GM19467 (cell line): ENCODE measurements at regions not wholly inside any gene's neighbourhood (a gene's known extent, or its start where the extent isn't known, plus 50 kb on each side); places are given as distances from the start of the nearest gene placed in this dataset.
"Not testable (repeated sequence)": the region's sequence is repeated elsewhere in the genome, so short reads cannot be mapped to it uniquely, and the experiment has no call there.

Experiments used
- ATAC-seq: cut with Tn5 transposase; IDR thresholded peaks from one replicate; pipeline ENCODE4 v1.9.1; 2021; ENCODE audit warnings: mild to moderate bottlenecking, moderate library complexity; ENCODE audit not compliant: unreplicated experiment

GRCh38 chr5:85533341-85534047, 1084.2 kb upstream of the COX7C start:
- ATAC-seq: no peak

- ATAC-seq: no peak
These were observed 1079.4 kb upstream of the COX7C start for GRCh38 chr5:85538362-85538761.

GRCh38 chr5:85545129-85545528, 1072.6 kb upstream of the COX7C start:
- no peak for ATAC-seq

GRCh38 chr5:85549229-85549628, 1068.5 kb upstream of the COX7C start:
- no peak for ATAC-seq

- no peak for ATAC-seq
These were observed 1067.7 kb upstream of the COX7C start for GRCh38 chr5:85549836-85550599.

GRCh38 chr5:85556464-85556863, 1061.3 kb upstream of the COX7C start:
- no peak for ATAC-seq

GRCh38 chr5:85576666-85577065, 1041.1 kb upstream of the COX7C start:
- no peak for ATAC-seq

- ATAC-seq: not testable (repeated sequence)
These were observed 1029.9 kb upstream of the COX7C start for GRCh38 chr5:85587806-85588205.

GRCh38 chr5:85588268-85588667, 1029.5 kb upstream of the COX7C start:
- not testable (repeated sequence) for ATAC-seq

- no peak for ATAC-seq
These were observed 1027.0 kb upstream of the COX7C start for GRCh38 chr5:85590764-85591163.

- no peak for ATAC-seq
These were observed 1026.4 kb upstream of the COX7C start for GRCh38 chr5:85591311-85591710.

GRCh38 chr5:85602843-85603242, 1014.9 kb upstream of the COX7C start:
- ATAC-seq: no peak

- ATAC-seq: no peak
These were observed 1013.4 kb upstream of the COX7C start for GRCh38 chr5:85604378-85604777.

GRCh38 chr5:85604786-85605185, 1013.0 kb upstream of the COX7C start:
- no peak for ATAC-seq

GRCh38 chr5:85605381-85605780, 1012.4 kb upstream of the COX7C start:
- ATAC-seq: no peak

- no peak for ATAC-seq
These were observed 1003.3 kb upstream of the COX7C start for GRCh38 chr5:85614489-85614888.

- ATAC-seq: no peak
These were observed 996.1 kb upstream of the COX7C start for GRCh38 chr5:85621668-85622067.

- ATAC-seq: no peak
These were observed 989.6 kb upstream of the COX7C start for GRCh38 chr5:85628153-85628552.

- ATAC-seq: not testable (repeated sequence)
These were observed 979.1 kb upstream of the COX7C start for GRCh38 chr5:85638495-85639125.

GRCh38 chr5:85646036-85646435, 971.7 kb upstream of the COX7C start:
- ATAC-seq: no peak

- ATAC-seq: no peak
These were observed 971.1 kb upstream of the COX7C start for GRCh38 chr5:85646641-85647040.
